Hematopoietic multipotent progenitor cell treated with erythropoietin and hydrocortisone succinate and interleukin-3 and kit ligand, for 15 days (in vitro differentiated cells): ENCODE measurements at regions not wholly inside any gene's neighbourhood (a gene's known extent, or its start where the extent isn't known, plus 50 kb on each side); places are given as distances from the start of the nearest gene placed in this dataset.

Source experiments
- DNase-seq: peaks from one replicate; pipeline ENCODE4 v3.0.0-alpha.2; 2015; ENCODE audit warnings: low spot score

DNA sequence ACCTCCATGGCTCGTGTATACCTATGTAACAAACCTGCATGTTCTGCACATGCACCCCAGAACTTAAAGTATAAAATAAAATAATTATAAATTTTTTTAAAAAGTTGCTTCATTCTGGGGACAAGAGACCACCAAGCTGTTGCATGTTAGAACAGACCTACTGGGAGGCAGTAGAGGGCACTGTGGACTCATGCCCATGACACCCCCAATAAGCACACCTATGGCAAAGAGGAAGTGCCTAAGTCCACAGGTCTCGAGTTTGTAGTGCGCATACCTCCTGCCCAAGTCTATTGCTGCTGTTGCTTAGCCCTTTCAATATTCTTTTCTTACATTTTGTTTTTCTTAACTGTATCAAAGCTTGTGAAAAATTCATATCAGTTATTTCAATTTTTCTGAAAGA lies 267.9 kb upstream of the THBS1 start:
- DNase-seq, result no peak

GRCh38 chr15:39313467-39313866 lies 267.4 kb upstream of the THBS1 start:
- no peak for DNase-seq

- no peak for DNase-seq
These were observed 267.0 kb upstream of the THBS1 start for GRCh38 chr15:39313881-39314280.

- DNase-seq, result no peak
These were observed 265.6 kb upstream of the THBS1 start for GRCh38 chr15:39315206-39315850.

DNA sequence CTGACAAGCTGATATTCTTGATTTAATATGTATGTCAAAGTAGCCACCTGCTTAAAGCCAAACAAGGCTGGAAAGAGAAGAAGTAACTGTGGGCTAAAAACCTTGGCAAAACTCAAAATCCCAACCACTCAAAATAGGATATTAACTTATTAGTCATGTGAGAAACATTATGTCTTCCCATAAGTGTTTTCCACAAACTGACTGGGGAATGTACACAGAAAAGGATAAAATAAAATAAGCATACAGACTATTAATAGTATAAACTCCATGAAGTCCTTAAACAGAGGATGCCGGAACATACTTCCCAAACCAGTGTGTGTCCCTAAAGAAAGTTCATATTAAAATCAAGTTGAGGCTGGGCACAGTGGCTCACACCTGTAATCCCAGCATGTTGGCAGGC lies 263.7 kb upstream of the THBS1 start:
- no peak for DNase-seq

- no peak for DNase-seq
These were observed 262.6 kb upstream of the THBS1 start for GRCh38 chr15:39318231-39318630.

DNA sequence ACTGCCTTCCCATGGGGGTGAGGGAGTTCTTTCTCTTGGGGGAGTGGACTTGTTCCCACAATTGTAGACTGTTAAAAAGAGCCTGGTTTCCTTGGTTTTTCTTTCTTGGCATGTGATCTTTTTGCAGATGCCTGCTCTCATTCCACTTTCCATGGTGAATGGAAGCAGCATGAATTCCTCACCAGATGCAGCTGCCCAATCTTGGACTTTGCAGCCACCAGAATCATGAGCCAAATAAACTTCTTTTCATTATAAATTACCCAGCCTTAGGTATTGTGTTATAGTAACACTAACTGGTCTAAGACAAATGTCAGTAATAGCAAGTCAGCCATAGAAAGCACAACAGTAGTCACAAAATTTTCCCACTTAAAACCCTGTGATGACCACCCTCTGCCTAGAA lies 260.5 kb upstream of the THBS1 start:
- DNase-seq, result no peak

DNA sequence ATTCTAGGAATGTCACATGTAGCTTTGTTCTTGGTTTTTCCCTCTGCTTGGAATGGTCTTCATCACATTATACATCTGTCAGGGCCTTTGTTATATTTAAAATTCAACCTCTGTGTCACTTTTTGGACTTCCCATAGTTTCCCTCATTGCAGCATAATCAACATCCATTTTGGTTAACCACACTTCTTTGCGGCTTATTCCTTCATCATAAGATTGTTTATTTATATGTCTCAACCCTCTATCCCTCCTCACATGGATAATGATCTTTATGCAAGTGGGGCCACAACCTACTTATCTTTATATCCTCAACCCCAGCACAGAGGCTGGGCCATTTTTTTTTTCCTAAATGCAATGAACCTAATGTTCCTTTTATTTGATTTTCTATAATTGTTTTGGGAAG lies 260.0 kb upstream of the THBS1 start:
- no peak for DNase-seq

GRCh38 chr15:39321977-39322376 lies 258.9 kb upstream of the THBS1 start:
- DNase-seq, result no peak

DNA sequence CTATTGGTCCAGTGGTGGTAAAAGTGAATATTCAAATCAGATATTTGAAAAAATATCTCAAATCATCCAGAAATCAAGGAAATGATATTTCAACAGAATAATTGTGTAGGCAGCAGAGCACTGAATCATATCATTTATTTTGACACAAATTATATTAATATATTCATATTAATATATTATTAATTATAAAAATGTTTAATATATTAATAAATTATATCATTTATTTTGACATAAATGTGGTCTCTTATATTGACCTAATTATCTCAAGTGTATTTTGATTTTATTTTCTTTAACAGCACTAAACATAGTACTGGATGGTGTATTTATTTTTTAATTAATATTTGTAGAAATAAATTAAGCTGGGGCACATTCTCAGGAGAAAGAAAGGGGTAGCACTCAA lies 257.7 kb upstream of the THBS1 start:
- no peak for DNase-seq

DNA sequence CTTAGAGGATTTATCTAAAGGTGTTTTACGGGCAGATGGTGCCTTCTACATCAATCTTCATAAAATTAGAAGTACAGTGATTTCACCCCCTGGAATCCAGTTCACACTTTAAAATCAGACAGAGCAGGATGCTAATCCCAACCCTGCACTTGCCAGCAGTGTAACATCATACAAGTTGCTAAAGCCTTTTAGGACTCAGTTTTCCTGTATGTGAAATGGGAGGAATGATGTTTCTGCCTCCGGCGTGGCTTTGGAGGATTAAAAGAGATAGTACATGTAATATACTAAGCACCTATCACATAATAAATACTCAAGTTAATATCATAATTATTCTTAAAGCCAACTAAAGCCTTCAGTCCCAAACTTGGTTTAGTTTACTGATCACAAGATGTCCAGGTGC lies 257.2 kb upstream of the THBS1 start:
- no peak for DNase-seq

DNA sequence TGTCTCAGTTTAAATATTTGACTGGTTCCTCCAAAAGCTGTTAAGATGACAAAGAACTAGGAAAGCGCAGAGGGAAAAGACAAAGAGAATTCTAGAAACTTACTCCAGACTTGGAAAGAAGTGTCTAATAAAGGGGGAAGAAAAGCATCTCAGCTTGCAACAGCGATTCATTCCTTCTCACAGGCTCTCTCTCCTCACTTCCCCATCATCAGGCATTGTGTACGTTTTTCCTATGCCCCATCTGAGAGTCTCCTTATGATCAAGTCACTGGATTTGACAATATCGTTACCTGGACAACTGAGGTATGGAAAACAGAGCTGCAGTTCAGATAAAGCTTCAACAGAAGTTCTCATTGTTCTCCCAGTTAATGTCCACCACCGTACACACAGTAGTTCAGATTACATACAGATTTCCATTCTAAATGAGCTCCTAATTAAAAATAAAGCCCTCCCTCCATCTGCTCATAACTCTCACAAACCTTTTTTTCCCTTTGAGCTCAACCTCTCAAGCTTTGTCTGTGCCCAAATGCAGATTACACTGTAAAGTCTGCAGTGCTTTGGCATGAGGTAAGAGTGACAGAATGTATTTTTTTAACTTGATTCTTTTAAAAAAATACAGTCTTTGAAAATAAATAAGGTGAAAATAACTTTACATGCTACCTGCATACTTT lies 254.4 kb upstream of the THBS1 start:
- no peak for DNase-seq

- no peak for DNase-seq
These were observed 253.7 kb upstream of the THBS1 start for GRCh38 chr15:39327005-39327730.

DNA sequence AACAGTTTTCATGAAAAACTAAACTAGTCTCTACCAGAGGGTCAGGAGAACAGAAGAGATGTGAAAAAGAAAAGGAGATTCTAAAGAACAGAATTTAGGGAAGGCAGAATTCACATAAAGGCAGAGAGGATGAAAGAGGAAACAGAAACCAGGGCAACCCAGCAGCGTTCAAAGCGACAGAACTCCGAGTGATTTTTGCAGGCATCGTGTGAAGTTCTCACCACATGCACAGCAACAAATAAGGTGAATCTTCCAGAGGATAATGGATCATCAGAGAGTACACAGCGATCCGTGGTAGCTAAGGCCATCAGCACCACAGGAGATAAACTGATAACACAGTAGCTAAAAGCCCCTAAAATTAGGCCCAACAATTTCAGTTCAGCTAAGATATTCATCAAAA lies 250.8 kb upstream of the THBS1 start:
- DNase-seq, result no peak

DNA sequence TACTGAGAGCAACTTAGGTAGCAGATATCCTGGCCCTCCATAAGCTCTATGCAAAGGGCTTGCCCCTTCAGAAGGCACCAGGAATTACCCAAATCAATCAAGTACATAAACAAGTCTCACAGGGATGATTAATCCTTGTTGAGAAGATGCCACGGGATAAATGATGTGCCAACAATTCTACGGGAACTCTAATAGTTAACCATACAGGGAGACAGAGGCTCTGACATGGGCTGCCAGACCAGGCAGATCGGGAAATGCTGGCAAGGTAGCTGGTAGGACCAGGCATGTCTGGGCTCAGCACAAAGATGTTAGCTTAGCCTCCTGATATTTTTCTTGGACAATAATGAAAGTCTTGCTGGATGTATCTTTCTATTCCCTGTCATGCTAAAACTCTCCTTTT lies 249.3 kb upstream of the THBS1 start:
- no peak for DNase-seq

- no peak for DNase-seq
These were observed 248.0 kb upstream of the THBS1 start for GRCh38 chr15:39332846-39333245.

- DNase-seq, result no peak
These were observed 247.5 kb upstream of the THBS1 start for GRCh38 chr15:39333393-39333792.

DNA sequence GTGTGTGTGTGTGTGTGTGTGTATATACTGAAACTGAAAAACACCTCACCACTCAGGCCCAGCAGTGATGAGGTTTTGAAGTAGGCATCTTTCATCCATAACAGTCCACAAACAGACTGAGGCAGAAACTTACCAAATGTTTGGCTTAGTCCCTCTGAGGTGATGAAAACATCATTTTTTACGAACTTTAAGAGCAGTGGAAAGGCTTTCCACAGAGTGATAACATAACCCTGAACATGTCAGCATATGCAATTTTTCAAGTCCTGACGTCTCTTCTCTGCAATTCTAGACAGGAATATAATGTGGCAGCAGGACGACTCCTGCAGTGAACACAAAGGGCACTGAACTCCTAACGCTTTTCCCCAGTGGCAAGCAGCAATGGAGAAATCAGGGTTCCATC lies 247.0 kb upstream of the THBS1 start:
- DNase-seq, result no peak

DNA sequence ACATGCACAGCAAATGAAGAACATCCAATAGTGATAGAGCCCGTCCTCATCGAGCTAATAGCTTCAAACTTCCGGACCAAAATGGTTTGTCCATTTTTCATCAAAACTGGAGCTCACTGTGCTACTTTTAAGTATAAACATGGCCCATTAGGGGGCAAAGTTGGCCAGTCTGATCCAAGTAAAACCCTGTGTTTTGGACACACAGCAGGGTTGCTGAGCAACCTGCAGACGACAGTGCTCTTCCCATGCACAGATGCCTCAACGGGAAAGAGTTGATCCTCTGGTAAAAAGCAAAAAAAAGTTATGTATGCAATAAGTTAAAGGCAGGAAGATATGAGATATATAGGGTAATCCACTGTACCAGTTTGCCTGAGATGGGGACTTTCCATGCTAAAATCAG lies 244.0 kb upstream of the THBS1 start:
- DNase-seq, result no peak

- DNase-seq, result no peak
These were observed 242.6 kb upstream of the THBS1 start for GRCh38 chr15:39338251-39338650.

GRCh38 chr15:39340903-39341645 lies 239.8 kb upstream of the THBS1 start:
- DNase-seq, result no peak

DNA sequence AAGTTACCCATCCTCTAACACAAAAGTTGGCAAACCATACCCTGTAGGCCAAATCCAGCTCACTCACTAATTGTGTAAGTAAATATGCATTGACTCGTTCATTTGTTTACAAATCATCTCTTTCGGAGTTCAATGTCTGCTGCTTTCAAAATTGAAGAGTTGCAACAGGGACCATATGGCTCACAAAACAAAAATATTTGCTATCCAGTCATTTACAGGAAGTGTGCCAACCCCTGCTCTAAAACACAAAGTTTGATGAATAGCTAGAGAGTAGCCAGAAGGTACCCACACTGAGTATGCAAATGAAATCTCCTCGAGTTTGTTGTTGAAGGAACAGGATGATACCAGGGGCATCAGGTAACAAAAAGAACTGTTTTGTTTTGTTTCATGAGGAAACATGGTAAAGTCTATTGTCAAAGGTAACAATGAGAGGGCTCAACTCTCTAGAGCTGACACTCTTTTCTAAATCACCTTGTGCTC lies 236.2 kb upstream of the THBS1 start:
- DNase-seq, result no peak

DNA sequence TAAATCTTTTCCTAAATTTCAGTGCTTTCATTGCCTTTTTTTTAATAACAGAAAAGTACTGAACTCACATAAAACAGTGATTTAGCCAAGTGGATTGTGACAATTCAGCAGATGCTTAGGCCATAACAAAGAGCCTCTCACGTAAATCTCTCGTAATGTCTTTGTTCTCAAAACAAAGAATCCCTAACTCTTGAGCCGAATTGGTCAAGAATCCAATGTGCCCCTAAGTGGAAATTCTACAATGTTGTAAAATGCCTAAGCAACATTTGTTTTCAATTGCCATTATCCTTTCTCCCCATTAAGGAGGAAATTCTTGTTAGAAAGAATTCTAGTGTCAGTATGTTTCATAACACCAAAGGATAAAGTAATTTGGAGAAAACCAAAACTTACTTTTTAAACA lies 235.7 kb upstream of the THBS1 start:
- no peak for DNase-seq
